ENCODE measurements at regions not wholly inside any gene's neighbourhood (a gene's known extent, or its start where the extent isn't known, plus 50 kb on each side); places are given as distances from the start of the nearest gene placed in this dataset.
"Not testable (repeated sequence)": the region's sequence is repeated elsewhere in the genome, so short reads cannot be mapped to it uniquely, and the experiment has no call there.

- DNase-seq (ENCODE audit: low read depth, low spot score), result no peak
Observed at GRCh38 chr9:11144746-11145145, 531.9 kb upstream of the PTPRD start.

GRCh38 chr9:11148189-11148588, 535.4 kb upstream of the PTPRD start:
- DNase-seq (ENCODE audit: low read depth, low spot score), result no peak

GRCh38 chr9:11149065-11149464, 536.3 kb upstream of the PTPRD start:
- peak; percentile 34 for DNase-seq (ENCODE audit: low read depth, low spot score)

GRCh38 chr9:11158063-11158462, 545.3 kb upstream of the PTPRD start:
- no peak for DNase-seq (ENCODE audit: low read depth, low spot score)

GRCh38 chr9:11158676-11159075, 545.9 kb upstream of the PTPRD start:
- DNase-seq (ENCODE audit: low read depth, low spot score), result no peak

- DNase-seq (ENCODE audit: low read depth, low spot score), result no peak
Observed at GRCh38 chr9:11159318-11159862, 546.6 kb upstream of the PTPRD start.

- DNase-seq (ENCODE audit: low read depth, low spot score), result no peak
Observed at GRCh38 chr9:11163843-11164242, 551.0 kb upstream of the PTPRD start.

GRCh38 chr9:11182001-11182400, 569.2 kb upstream of the PTPRD start:
- no peak for DNase-seq (ENCODE audit: low read depth, low spot score)

GRCh38 chr9:11190719-11191118, 577.9 kb upstream of the PTPRD start:
- no peak for DNase-seq (ENCODE audit: low read depth, low spot score)

- no peak for DNase-seq (ENCODE audit: low read depth, low spot score)
Observed at GRCh38 chr9:11192993-11193392, 580.2 kb upstream of the PTPRD start.

- no peak for DNase-seq (ENCODE audit: low read depth, low spot score)
Observed at GRCh38 chr9:11194246-11194645, 581.4 kb upstream of the PTPRD start.

GRCh38 chr9:11196840-11197365, 584.1 kb upstream of the PTPRD start:
- not testable (repeated sequence) for DNase-seq (ENCODE audit: low read depth, low spot score)

- no peak for DNase-seq (ENCODE audit: low read depth, low spot score)
Observed at GRCh38 chr9:11199335-11199734, 586.5 kb upstream of the PTPRD start.

- no peak for DNase-seq (ENCODE audit: low read depth, low spot score)
Observed at GRCh38 chr9:11204521-11204920, 591.7 kb upstream of the PTPRD start.

GRCh38 chr9:11206925-11207324, 594.1 kb upstream of the PTPRD start:
- no peak for DNase-seq (ENCODE audit: low read depth, low spot score)

- no peak for DNase-seq (ENCODE audit: low read depth, low spot score)
Observed at GRCh38 chr9:11233696-11234095, 620.9 kb upstream of the PTPRD start.

GRCh38 chr9:11235061-11235460, 622.3 kb upstream of the PTPRD start:
- DNase-seq (ENCODE audit: low read depth, low spot score), result no peak

GRCh38 chr9:11241779-11242178, 629.0 kb upstream of the PTPRD start:
- no peak for DNase-seq (ENCODE audit: low read depth, low spot score)

- no peak for DNase-seq (ENCODE audit: low read depth, low spot score)
Observed at GRCh38 chr9:11257992-11258391, 645.2 kb upstream of the PTPRD start.

GRCh38 chr9:11269036-11269435, 656.2 kb upstream of the PTPRD start:
- DNase-seq (ENCODE audit: low read depth, low spot score), result no peak

- no peak for DNase-seq (ENCODE audit: low read depth, low spot score)
Observed at GRCh38 chr9:11275158-11275695, 662.4 kb upstream of the PTPRD start.

- DNase-seq (ENCODE audit: low read depth, low spot score), result no peak
Observed at GRCh38 chr9:11312966-11313365, 700.2 kb upstream of the PTPRD start.

- no peak for DNase-seq (ENCODE audit: low read depth, low spot score)
Observed at GRCh38 chr9:11318946-11319345, 706.1 kb upstream of the PTPRD start.

GRCh38 chr9:11319538-11319937, 706.7 kb upstream of the PTPRD start:
- peak; percentile 6 for DNase-seq (ENCODE audit: low read depth, low spot score)
